Psoas muscle (tissue), 7 donors: ENCODE measurements at regions not wholly inside any gene's neighbourhood (a gene's known extent, or its start where the extent isn't known, plus 50 kb on each side); places are given as distances from the start of the nearest gene placed in this dataset.
"Not testable (repeated sequence)": the region's sequence is repeated elsewhere in the genome, so short reads cannot be mapped to it uniquely, and the experiment has no call there.

Experiments
- ATAC-seq, 4 donors: fragments of 200-7000 bp; cut with Tn5 transposase; one replicate each; pipeline ENCODE4 v1.9.1; 2020; ENCODE audit warnings: moderate library complexity in 3 of 4, mild to moderate bottlenecking in 2 of 4
- DNase-seq, 2 donors: peaks; one replicate each; pipeline ENCODE4 v3.0.0-alpha.2; 2020
- H3K27ac ChIP-seq: fragments of 200-600 bp; one replicate; pipeline ENCODE4 v1.8.0; 2022
- H3K27me3 ChIP-seq, 3 donors: fragments of 200-600 bp in 1 of 3; one replicate each; pipeline versions ENCODE4 v1.6.1 to v1.8.0; 2013 to 2022; ENCODE audit warnings: low read length in 2 of 3, mild to moderate bottlenecking in 2 of 3, moderate library complexity in 1 of 3; ENCODE audit not compliant: insufficient read depth in 3 of 3
- H3K36me3 ChIP-seq, 2 donors: fragments of 200-600 bp in 1 of 2; one replicate each; pipeline versions ENCODE4 v1.6.1 to v1.8.0; 2013 to 2022; ENCODE audit warnings: low read depth in 1 of 2, mild to moderate bottlenecking in 1 of 2, moderate library complexity in 1 of 2; ENCODE audit not compliant: insufficient read depth in 1 of 2
- H3K4me1 ChIP-seq: fragments of 200-600 bp; one replicate; pipeline ENCODE4 v1.8.0; 2022
- H3K4me3 ChIP-seq: fragments of 200-600 bp; one replicate; pipeline ENCODE4 v1.8.0; 2022; ENCODE audit warnings: mild to moderate bottlenecking
- H3K9me3 ChIP-seq: fragments of 200-600 bp; one replicate; pipeline ENCODE4 v1.8.0; 2022
- CTCF ChIP-seq: fragments of 200-600 bp; IDR thresholded peaks from one replicate; pipeline ENCODE4 v1.8.0; 2022; ENCODE audit warnings: antibody characterized with exemption
- WGBS, 3 donors: extraction: QIAGEN DNeasy Blood & Tissue Kit; methylation state at CpG; one replicate each; pipeline versions ENCODE4 v1.1.6 to v1.1.7; 2013; 5-methylcytosine and 5-hydroxymethylcytosine counted together
- intact Hi-C, 2 donors: fragments of 100-400 bp; cut with DNase I; formaldehyde crosslinking; loops; one replicate each; pipeline versions ENCODE4 v1.11.0 to v1.14.2; 2022
- donor health status: healthy with polysubstance abuse.
- donor health status: DM: no; HTN: no; CAD: no; lungs with moderate emphysema.
- donor health status: Bipolar disorder and iron deficiency.
- donor health status: healthy.
- donor health status: DM: yes; HTN: yes; CAD: no.
- donor health status: DM: no; HTN: no; CAD: no.
- donor health status: DM: yes; HTN: yes; CAD: no.

DNA sequence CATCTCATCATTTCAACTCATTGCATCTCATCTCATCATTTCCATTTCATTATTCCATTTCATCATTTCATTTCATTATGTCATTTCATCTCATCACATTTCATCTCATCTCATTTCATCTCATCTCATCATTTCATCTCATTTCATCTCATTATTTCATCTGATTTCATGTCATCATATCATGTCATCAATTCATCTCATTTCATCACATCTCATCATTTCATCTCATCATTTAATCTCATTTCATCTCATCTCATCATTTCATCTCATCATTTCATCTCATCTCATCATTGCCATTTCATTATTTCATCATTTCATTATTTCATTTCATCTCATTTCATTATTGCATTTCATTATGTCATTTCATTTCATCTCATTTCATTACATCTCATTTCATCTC lies 410.5 kb downstream of the ZNF33B start:
- H3K4me3 ChIP-seq, H3K9me3 ChIP-seq, intact Hi-C loops, H3K27ac ChIP-seq, H3K36me3 ChIP-seq, DNase-seq, ATAC-seq, H3K4me1 ChIP-seq, H3K27me3 ChIP-seq: not testable (repeated sequence)

- WGBS, 3 donors: 48 to 70% (median 69%) methylated on average over 3 of the region's 3 CpGs
- H3K36me3 ChIP-seq, DNase-seq, H3K4me3 ChIP-seq, H3K4me1 ChIP-seq, H3K27me3 ChIP-seq, H3K9me3 ChIP-seq, intact Hi-C loops, H3K27ac ChIP-seq, ATAC-seq: not testable (repeated sequence)
Measured at GRCh38 chr10:42193588-42193987, 444.8 kb downstream of the ZNF33B start.

- H3K27me3 ChIP-seq, ATAC-seq, intact Hi-C loops, H3K9me3 ChIP-seq, H3K36me3 ChIP-seq, DNase-seq, H3K4me1 ChIP-seq, H3K4me3 ChIP-seq, H3K27ac ChIP-seq: not testable (repeated sequence)
- peak; percentile 52 for TF ChIP-seq CTCF
- WGBS, 3 donors: 0 to 2% (median 0%) methylated on average over 4 of the region's 4 CpGs
Measured at GRCh38 chr10:42192450-42192849, 445.9 kb downstream of the ZNF33B start.

GRCh38 chr10:42187501-42188195 lies 450.7 kb downstream of the ZNF33B start:
- H3K4me1 ChIP-seq, H3K36me3 ChIP-seq, ATAC-seq, H3K27ac ChIP-seq, DNase-seq, intact Hi-C loops, H3K4me3 ChIP-seq, H3K9me3 ChIP-seq, H3K27me3 ChIP-seq: not testable (repeated sequence)
- 54 to 64% (median 63%) methylated on average over 6 of the region's 6 CpGs for WGBS, 3 donors

GRCh38 chr10:42177793-42178689 lies 460.3 kb downstream of the ZNF33B start:
- not testable (repeated sequence) for H3K4me1 ChIP-seq, DNase-seq, H3K9me3 ChIP-seq, H3K36me3 ChIP-seq, ATAC-seq, H3K4me3 ChIP-seq, H3K27ac ChIP-seq
- WGBS, 3 donors: 4 to 12% (median 11%) methylated on average over 26 to 30 of the region's 30 CpGs
- peak; percentile 41 for TF ChIP-seq CTCF
- intact Hi-C loops: loop anchor here in 1 of 2 donors (10.0 kb wide), 1 partner anchor 927 kb away; no protein-coding TSS in a partner anchor
- peaks cover 0 to 42% (median 2%) of the 10 kb centered on the region in 3 donors for H3K27me3 ChIP-seq
